ENCODE measurements at regions not wholly inside any gene's neighbourhood (a gene's known extent, or its start where the extent isn't known, plus 50 kb on each side); places are given as distances from the start of the nearest gene placed in this dataset.

- Histone ChIP-seq H3K9me3 (ENCODE audit: low read length) (no peaks in the 10 kb centered on the region), H3K27ac (ENCODE audit: low read depth, low read length) (no peak overlapping the region), H3K4me3 (ENCODE audit: low read length) (no peak overlapping the region), H3K36me3 (ENCODE audit: insufficient read depth, low read length) (no peaks in the 10 kb centered on the region), H3K4me1 (ENCODE audit: insufficient read depth, low read length) (no peaks in the 10 kb centered on the region), H3K27me3 (ENCODE audit: insufficient read depth, low read length, poor library complexity, severe bottlenecking) (no peaks in the 10 kb centered on the region)
- Mint-ChIP-seq H3K4me3 (no peak overlapping the region), H3K36me3 (no peaks in the 10 kb centered on the region), H3K27me3 (peaks cover 0 to 2% of the 10 kb centered on the region in 2 donors), H3K4me1 (no peaks in the 10 kb centered on the region), H3K27ac (no peak overlapping the region), H3K9me3 (no peaks in the 10 kb centered on the region)
- no peak for DNase-seq
- ChIA-PET POLR2A (no interaction called here), CTCF (interaction anchor here (1.3 kb wide), 1 partner anchor 14 kb away, joined by 3 read pairs; no protein-coding TSS in a partner anchor)
Observed at GRCh38 chr17:13363771-13364170, 238.0 kb downstream of the HS3ST3A1 start.

GRCh38 chr17:13362341-13363122 lies 239.2 kb downstream of the HS3ST3A1 start:
- H3K9me3 ChIP-seq (ENCODE audit: low read length), result no peaks in the 10 kb centered on the region
- no peak for DNase-seq
- CTCF ChIA-PET, result interaction anchor here (1.3 kb wide), 1 partner anchor 13 kb away, joined by 3 read pairs; no protein-coding TSS in a partner anchor
- H3K9me3 Mint-ChIP-seq, result no peaks in the 10 kb centered on the region
- H3K4me1 Mint-ChIP-seq, result no peaks in the 10 kb centered on the region
- H3K27me3 ChIP-seq (ENCODE audit: insufficient read depth, low read length, poor library complexity, severe bottlenecking), result no peaks in the 10 kb centered on the region
- no peak overlapping the region for H3K4me3 Mint-ChIP-seq
- H3K27ac ChIP-seq (ENCODE audit: low read depth, low read length), result no peak overlapping the region
- no peaks in the 10 kb centered on the region for H3K4me1 ChIP-seq (ENCODE audit: insufficient read depth, low read length)
- POLR2A ChIA-PET, result no interaction called here
- H3K36me3 ChIP-seq (ENCODE audit: insufficient read depth, low read length), result no peaks in the 10 kb centered on the region
- H3K27ac Mint-ChIP-seq, result no peak overlapping the region
- H3K36me3 Mint-ChIP-seq, result no peaks in the 10 kb centered on the region
- H3K27me3 Mint-ChIP-seq, result peaks cover 0 to 2% of the 10 kb centered on the region in 2 donors
- H3K4me3 ChIP-seq (ENCODE audit: low read length), result no peak overlapping the region

GRCh38 chr17:13359774-13360173 lies 242.0 kb downstream of the HS3ST3A1 start:
- ChIA-PET POLR2A (no interaction called here), CTCF (no interaction called here)
- no peak for DNase-seq
- no peaks in the 10 kb centered on the region for H3K9me3 Mint-ChIP-seq
- H3K27ac Mint-ChIP-seq, result no peak overlapping the region
- no peaks in the 10 kb centered on the region for H3K27me3 ChIP-seq (ENCODE audit: insufficient read depth, low read length, poor library complexity, severe bottlenecking)
- H3K36me3 Mint-ChIP-seq, result no peaks in the 10 kb centered on the region
- H3K4me1 ChIP-seq (ENCODE audit: insufficient read depth, low read length), result no peaks in the 10 kb centered on the region
- no peak overlapping the region for H3K4me3 ChIP-seq (ENCODE audit: low read length)
- no peaks in the 10 kb centered on the region for H3K9me3 ChIP-seq (ENCODE audit: low read length)
- H3K4me1 Mint-ChIP-seq, result no peaks in the 10 kb centered on the region
- peaks cover 0 to 2% of the 10 kb centered on the region in 2 donors for H3K27me3 Mint-ChIP-seq
- H3K4me3 Mint-ChIP-seq, result no peak overlapping the region
- no peak overlapping the region for H3K27ac ChIP-seq (ENCODE audit: low read depth, low read length)
- H3K36me3 ChIP-seq (ENCODE audit: insufficient read depth, low read length), result no peaks in the 10 kb centered on the region

GRCh38 chr17:13355054-13355453 lies 246.7 kb downstream of the HS3ST3A1 start:
- no peak for DNase-seq
- no peaks in the 10 kb centered on the region for H3K4me1 Mint-ChIP-seq
- ChIA-PET CTCF (no interaction called here), POLR2A (no interaction called here)
- no peaks in the 10 kb centered on the region for H3K36me3 Mint-ChIP-seq
- Histone ChIP-seq H3K27ac (ENCODE audit: low read depth, low read length) (no peak overlapping the region), H3K27me3 (ENCODE audit: insufficient read depth, low read length, poor library complexity, severe bottlenecking) (no peaks in the 10 kb centered on the region), H3K4me3 (ENCODE audit: low read length) (no peak overlapping the region), H3K9me3 (ENCODE audit: low read length) (no peaks in the 10 kb centered on the region), H3K36me3 (ENCODE audit: insufficient read depth, low read length) (no peaks in the 10 kb centered on the region), H3K4me1 (ENCODE audit: insufficient read depth, low read length) (no peaks in the 10 kb centered on the region)
- no peaks in the 10 kb centered on the region for H3K9me3 Mint-ChIP-seq
- H3K27me3 Mint-ChIP-seq, result peaks cover 0 to 2% of the 10 kb centered on the region in 2 donors
- H3K4me3 Mint-ChIP-seq, result no peak overlapping the region
- H3K27ac Mint-ChIP-seq, result no peak overlapping the region

- ChIA-PET POLR2A (no interaction called here), CTCF (no interaction called here)
- Mint-ChIP-seq H3K4me3 (no peak overlapping the region), H3K27ac (no peak overlapping the region), H3K4me1 (no peaks in the 10 kb centered on the region), H3K9me3 (peaks cover 0 to 2% (median 0%) of the 10 kb centered on the region in 5 donors), H3K27me3 (peaks cover 0 to 2% of the 10 kb centered on the region in 2 donors), H3K36me3 (no peaks in the 10 kb centered on the region)
- no peak overlapping the region for H3K27ac ChIP-seq (ENCODE audit: low read depth, low read length)
- H3K27me3 ChIP-seq (ENCODE audit: insufficient read depth, low read length, poor library complexity, severe bottlenecking), result no peaks in the 10 kb centered on the region
- H3K4me1 ChIP-seq (ENCODE audit: insufficient read depth, low read length), result no peaks in the 10 kb centered on the region
- no peaks in the 10 kb centered on the region for H3K36me3 ChIP-seq (ENCODE audit: insufficient read depth, low read length)
- DNase-seq, result no peak
- no peak overlapping the region for H3K4me3 ChIP-seq (ENCODE audit: low read length)
- H3K9me3 ChIP-seq (ENCODE audit: low read length), result no peaks in the 10 kb centered on the region
Observed at GRCh38 chr17:13353590-13353989, 248.1 kb downstream of the HS3ST3A1 start.

GRCh38 chr17:13352747-13353415 lies 248.8 kb downstream of the HS3ST3A1 start:
- no peaks in the 10 kb centered on the region for H3K27me3 ChIP-seq (ENCODE audit: insufficient read depth, low read length, poor library complexity, severe bottlenecking)
- POLR2A ChIA-PET, result no interaction called here

GRCh38 chr17:13351046-13351445 lies 250.7 kb downstream of the HS3ST3A1 start:
- H3K36me3 Mint-ChIP-seq, result no peaks in the 10 kb centered on the region
- POLR2A ChIA-PET, result no interaction called here

More at GRCh38 chr17:13352747-13353415, 248.8 kb downstream of the HS3ST3A1 start:
- no peaks in the 10 kb centered on the region for H3K9me3 ChIP-seq (ENCODE audit: low read length)
- H3K27ac ChIP-seq (ENCODE audit: low read depth, low read length), result no peak overlapping the region
- H3K27ac Mint-ChIP-seq, result no peak overlapping the region
- H3K4me1 ChIP-seq (ENCODE audit: insufficient read depth, low read length), result no peaks in the 10 kb centered on the region
- H3K36me3 Mint-ChIP-seq, result no peaks in the 10 kb centered on the region
- H3K36me3 ChIP-seq (ENCODE audit: insufficient read depth, low read length), result no peaks in the 10 kb centered on the region
- peaks cover 0 to 2% of the 10 kb centered on the region in 2 donors for H3K27me3 Mint-ChIP-seq
- CTCF ChIA-PET, result no interaction called here
- no peaks in the 10 kb centered on the region for H3K4me1 Mint-ChIP-seq
- DNase-seq, result no peak
- no peak overlapping the region for H3K4me3 Mint-ChIP-seq
- H3K9me3 Mint-ChIP-seq, result peaks cover 0 to 2% (median 0%) of the 10 kb centered on the region in 5 donors
- no peak overlapping the region for H3K4me3 ChIP-seq (ENCODE audit: low read length)

GRCh38 chr17:13350466-13350865 lies 251.3 kb downstream of the HS3ST3A1 start:
- H3K27ac Mint-ChIP-seq, result no peak overlapping the region
- peaks cover 0 to 5% (median 0%) of the 10 kb centered on the region in 5 donors for H3K9me3 Mint-ChIP-seq
- H3K4me3 Mint-ChIP-seq, result no peak overlapping the region
- Histone ChIP-seq H3K27ac (ENCODE audit: low read depth, low read length) (no peak overlapping the region), H3K9me3 (ENCODE audit: low read length) (no peaks in the 10 kb centered on the region), H3K27me3 (ENCODE audit: insufficient read depth, low read length, poor library complexity, severe bottlenecking) (no peaks in the 10 kb centered on the region), H3K4me3 (ENCODE audit: low read length) (no peak overlapping the region), H3K4me1 (ENCODE audit: insufficient read depth, low read length) (no peaks in the 10 kb centered on the region), H3K36me3 (ENCODE audit: insufficient read depth, low read length) (no peaks in the 10 kb centered on the region)
- ChIA-PET CTCF (interaction anchor here (1.1 kb wide), 1 partner anchor 13 kb away, joined by 3 read pairs; no protein-coding TSS in a partner anchor), POLR2A (no interaction called here)
- DNase-seq, result no peak
- H3K4me1 Mint-ChIP-seq, result no peaks in the 10 kb centered on the region
- peaks cover 0 to 2% of the 10 kb centered on the region in 2 donors for H3K27me3 Mint-ChIP-seq
- H3K36me3 Mint-ChIP-seq, result no peaks in the 10 kb centered on the region

More at GRCh38 chr17:13351046-13351445, 250.7 kb downstream of the HS3ST3A1 start:
- Histone ChIP-seq H3K4me3 (ENCODE audit: low read length) (no peak overlapping the region), H3K27ac (ENCODE audit: low read depth, low read length) (no peak overlapping the region), H3K27me3 (ENCODE audit: insufficient read depth, low read length, poor library complexity, severe bottlenecking) (no peaks in the 10 kb centered on the region), H3K36me3 (ENCODE audit: insufficient read depth, low read length) (no peaks in the 10 kb centered on the region), H3K9me3 (ENCODE audit: low read length) (no peaks in the 10 kb centered on the region), H3K4me1 (ENCODE audit: insufficient read depth, low read length) (no peaks in the 10 kb centered on the region)
- CTCF ChIA-PET, result no interaction called here
- H3K27me3 Mint-ChIP-seq, result peaks cover 0 to 2% of the 10 kb centered on the region in 2 donors
- no peak for DNase-seq
- H3K27ac Mint-ChIP-seq, result no peak overlapping the region
- H3K9me3 Mint-ChIP-seq, result peaks cover 0 to 5% (median 0%) of the 10 kb centered on the region in 5 donors
- H3K4me1 Mint-ChIP-seq, result no peaks in the 10 kb centered on the region
- no peak overlapping the region for H3K4me3 Mint-ChIP-seq

Measured in CD8-positive, alpha-beta memory T cell (primary cell).